Tongue (tissue), 1 donor: ENCODE measurements at regions not wholly inside any gene's neighbourhood (a gene's known extent, or its start where the extent isn't known, plus 50 kb on each side); places are given as distances from the start of the nearest gene placed in this dataset.
"Not testable (repeated sequence)": the region's sequence is repeated elsewhere in the genome, so short reads cannot be mapped to it uniquely, and the experiment has no call there.

Source experiments
- DNase-seq: peaks from one replicate; pipeline ENCODE4 v3.0.0-alpha.2; 2015

GRCh38 chr6:154602296-154602695 lies 91.8 kb upstream of the CNKSR3 start:
- DNase-seq, result no peak

- DNase-seq, result no peak
Observed at GRCh38 chr6:154602708-154603107, 92.2 kb upstream of the CNKSR3 start.

- DNase-seq, result no peak
Observed at GRCh38 chr6:154604119-154604518, 93.6 kb upstream of the CNKSR3 start.

- DNase-seq, result no peak
Observed at GRCh38 chr6:154605178-154605881, 94.8 kb upstream of the CNKSR3 start.

GRCh38 chr6:154605882-154606370 lies 95.4 kb upstream of the CNKSR3 start:
- DNase-seq, result no peak

- DNase-seq, result no peak
Observed at GRCh38 chr6:154606457-154606856, 96.0 kb upstream of the CNKSR3 start.

GRCh38 chr6:154606860-154607259 lies 96.4 kb upstream of the CNKSR3 start:
- no peak for DNase-seq

- no peak for DNase-seq
Observed at GRCh38 chr6:154611241-154611640, 100.8 kb upstream of the CNKSR3 start.

GRCh38 chr6:154611847-154612246 lies 101.4 kb upstream of the CNKSR3 start:
- no peak for DNase-seq

GRCh38 chr6:154613137-154613676 lies 102.7 kb upstream of the CNKSR3 start:
- DNase-seq, result no peak

GRCh38 chr6:154614101-154614500 lies 103.6 kb upstream of the CNKSR3 start:
- no peak for DNase-seq

- DNase-seq, result no peak
Observed at GRCh38 chr6:154614641-154615040, 104.2 kb upstream of the CNKSR3 start.

GRCh38 chr6:154615483-154616025 lies 105.1 kb upstream of the CNKSR3 start:
- peak; percentile 90 for DNase-seq

- DNase-seq, result no peak
Observed at GRCh38 chr6:154617175-154617574, 106.7 kb upstream of the CNKSR3 start.

- peak; percentile 78 for DNase-seq
Observed at GRCh38 chr6:154619146-154619545, 108.7 kb upstream of the CNKSR3 start.

GRCh38 chr6:154621686-154622085 lies 111.2 kb upstream of the CNKSR3 start:
- DNase-seq, result no peak

- no peak for DNase-seq
Observed at GRCh38 chr6:154622618-154623336, 110.4 kb upstream of the SCAF8 start.

- no peak for DNase-seq
Observed at GRCh38 chr6:154623391-154623790, 109.8 kb upstream of the SCAF8 start.

- DNase-seq, result no peak
Observed at GRCh38 chr6:154624038-154624599, 109.1 kb upstream of the SCAF8 start.

- not testable (repeated sequence) for DNase-seq
Observed at GRCh38 chr6:154624727-154625126, 108.5 kb upstream of the SCAF8 start.

- DNase-seq, result no peak
Observed at GRCh38 chr6:154625721-154626120, 107.5 kb upstream of the SCAF8 start.

GRCh38 chr6:154629127-154629526 lies 104.1 kb upstream of the SCAF8 start:
- DNase-seq, result no peak

- DNase-seq, result peak; percentile 75
Observed at GRCh38 chr6:154632119-154632518, 101.1 kb upstream of the SCAF8 start.
